ENCODE measurements at regions not wholly inside any gene's neighbourhood (a gene's known extent, or its start where the extent isn't known, plus 50 kb on each side); places are given as distances from the start of the nearest gene placed in this dataset.

GRCh38 chr12:116456330-116457082 is 102.7 kb upstream of the MAP1LC3B2 start:
- no peak for DNase-seq (ENCODE audit: low read depth in 2 of 2)

- no peak for DNase-seq (ENCODE audit: low read depth in 2 of 2)
These were observed 100.7 kb upstream of the MAP1LC3B2 start for GRCh38 chr12:116458492-116458891.

- no peak for DNase-seq (ENCODE audit: low read depth in 2 of 2)
These were observed 99.9 kb upstream of the MAP1LC3B2 start for GRCh38 chr12:116459011-116459875.

- DNase-seq (ENCODE audit: low read depth in 2 of 2), result no peak
These were observed 99.1 kb upstream of the MAP1LC3B2 start for GRCh38 chr12:116459916-116460663.

GRCh38 chr12:116461060-116461459 is 98.1 kb upstream of the MAP1LC3B2 start:
- DNase-seq (ENCODE audit: low read depth in 2 of 2), result no peak

- no peak for DNase-seq (ENCODE audit: low read depth in 2 of 2)
These were observed 95.8 kb upstream of the MAP1LC3B2 start for GRCh38 chr12:116463366-116463765.

- no peak for DNase-seq (ENCODE audit: low read depth in 2 of 2)
These were observed 93.8 kb upstream of the MAP1LC3B2 start for GRCh38 chr12:116465407-116465806.

- DNase-seq (ENCODE audit: low read depth in 2 of 2), result no peak
These were observed 93.3 kb upstream of the MAP1LC3B2 start for GRCh38 chr12:116465856-116466255.

GRCh38 chr12:116466536-116466935 is 92.6 kb upstream of the MAP1LC3B2 start:
- no peak for DNase-seq (ENCODE audit: low read depth in 2 of 2)

GRCh38 chr12:116469344-116469743 is 89.8 kb upstream of the MAP1LC3B2 start:
- no peak for DNase-seq (ENCODE audit: low read depth in 2 of 2)

- DNase-seq (ENCODE audit: low read depth in 2 of 2), result no peak
These were observed 87.6 kb upstream of the MAP1LC3B2 start for GRCh38 chr12:116471544-116471943.

GRCh38 chr12:116472193-116472592 is 87.0 kb upstream of the MAP1LC3B2 start:
- DNase-seq (ENCODE audit: low read depth in 2 of 2), result no peak

- DNase-seq (ENCODE audit: low read depth in 2 of 2), result no peak
These were observed 85.8 kb upstream of the MAP1LC3B2 start for GRCh38 chr12:116473416-116473815.

- DNase-seq (ENCODE audit: low read depth in 2 of 2), result no peak
These were observed 84.8 kb upstream of the MAP1LC3B2 start for GRCh38 chr12:116474331-116474730.

- DNase-seq (ENCODE audit: low read depth in 2 of 2), result no peak
These were observed 84.3 kb upstream of the MAP1LC3B2 start for GRCh38 chr12:116474899-116475298.

GRCh38 chr12:116476227-116476822 is 82.9 kb upstream of the MAP1LC3B2 start:
- no peak for DNase-seq (ENCODE audit: low read depth in 2 of 2)

- DNase-seq (ENCODE audit: low read depth in 2 of 2), result no peak
These were observed 80.9 kb upstream of the MAP1LC3B2 start for GRCh38 chr12:116478243-116478773.

- DNase-seq (ENCODE audit: low read depth in 2 of 2), result no peak
These were observed 78.9 kb upstream of the MAP1LC3B2 start for GRCh38 chr12:116480210-116480810.

- DNase-seq (ENCODE audit: low read depth in 2 of 2), result no peak
These were observed 77.5 kb upstream of the MAP1LC3B2 start for GRCh38 chr12:116481726-116482125.

GRCh38 chr12:116482179-116482578 is 77.0 kb upstream of the MAP1LC3B2 start:
- no peak for DNase-seq (ENCODE audit: low read depth in 2 of 2)

GRCh38 chr12:116482859-116483258 is 76.3 kb upstream of the MAP1LC3B2 start:
- no peak for DNase-seq (ENCODE audit: low read depth in 2 of 2)

Measured in stimulated activated CD8-positive, alpha-beta memory T cell treated with anti-CD3 and anti-CD28 coated beads, Interleukin-15, amount 100 ng/mL, for 48 hours (primary cell).